ENCODE measurements at regions not wholly inside any gene's neighbourhood (a gene's known extent, or its start where the extent isn't known, plus 50 kb on each side); places are given as distances from the start of the nearest gene placed in this dataset.

DNA sequence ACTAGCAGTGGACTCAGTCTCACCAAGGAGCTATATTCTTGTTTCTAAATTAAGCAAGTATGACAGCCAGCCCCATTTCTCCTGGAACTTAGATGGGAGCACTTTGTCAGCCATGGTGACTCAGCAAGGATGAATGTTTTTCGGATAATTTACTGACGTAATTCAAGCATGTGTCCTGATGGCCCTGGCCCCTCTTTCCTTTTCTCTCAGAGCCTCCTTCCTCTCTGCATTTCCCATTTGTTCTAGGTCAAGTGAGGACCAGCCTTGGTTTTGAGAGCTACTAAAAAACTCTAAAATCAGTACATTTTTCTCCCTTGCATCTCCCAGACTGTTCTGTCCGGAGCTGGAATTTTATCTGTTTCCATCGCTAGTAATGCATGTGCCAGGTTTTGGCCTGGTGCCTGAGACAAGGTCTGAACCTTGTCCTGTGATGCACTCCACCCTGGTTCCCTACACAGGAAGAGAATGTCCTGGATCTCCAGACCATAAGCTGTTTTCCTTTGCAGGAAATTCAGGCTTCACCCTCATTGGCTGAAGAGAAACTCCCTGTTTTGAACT lies 256.6 kb upstream of the ROPN1 start:
- DNase-seq = no peak

DNA sequence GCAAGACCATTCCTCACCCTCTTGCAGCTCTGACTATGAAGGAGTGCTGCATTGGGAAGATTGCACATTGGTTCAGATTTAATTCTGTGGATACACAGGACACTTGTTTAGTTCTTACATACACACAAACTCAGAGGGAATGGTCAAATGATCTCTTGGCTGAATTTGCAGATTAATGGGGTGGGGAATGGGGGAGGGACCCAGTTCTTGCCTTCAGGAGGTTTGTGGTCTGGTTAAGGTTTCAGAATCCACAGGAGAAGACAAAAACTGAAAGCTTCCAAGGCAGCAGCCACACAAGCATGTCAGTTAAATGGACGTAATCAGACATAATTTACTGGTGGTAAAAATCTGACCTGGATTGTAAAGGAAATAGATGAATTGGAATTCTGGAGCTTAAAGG lies 257.1 kb upstream of the ROPN1 start:
- DNase-seq = no peak

DNA sequence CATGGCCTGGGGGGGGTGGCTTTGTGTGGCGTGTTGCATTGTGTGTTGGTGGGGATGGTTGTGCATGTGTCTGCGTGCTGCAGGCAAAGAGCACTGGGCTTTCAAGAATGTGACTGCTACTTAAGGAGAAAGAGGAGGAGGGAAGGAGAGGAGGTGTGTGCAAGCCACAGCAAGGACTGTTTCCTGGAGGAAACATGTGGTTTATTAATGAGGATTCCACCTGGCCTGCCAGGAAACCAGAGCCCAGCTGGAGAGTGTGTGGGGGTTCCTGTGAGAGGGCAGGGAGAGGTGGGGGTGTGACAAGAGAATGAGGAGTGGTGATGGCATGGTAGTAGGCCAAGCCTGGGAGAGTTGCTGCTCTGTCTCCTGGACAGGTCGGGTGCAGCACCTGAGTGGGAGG lies 258.1 kb upstream of the ROPN1 start:
- no peak for DNase-seq

DNA sequence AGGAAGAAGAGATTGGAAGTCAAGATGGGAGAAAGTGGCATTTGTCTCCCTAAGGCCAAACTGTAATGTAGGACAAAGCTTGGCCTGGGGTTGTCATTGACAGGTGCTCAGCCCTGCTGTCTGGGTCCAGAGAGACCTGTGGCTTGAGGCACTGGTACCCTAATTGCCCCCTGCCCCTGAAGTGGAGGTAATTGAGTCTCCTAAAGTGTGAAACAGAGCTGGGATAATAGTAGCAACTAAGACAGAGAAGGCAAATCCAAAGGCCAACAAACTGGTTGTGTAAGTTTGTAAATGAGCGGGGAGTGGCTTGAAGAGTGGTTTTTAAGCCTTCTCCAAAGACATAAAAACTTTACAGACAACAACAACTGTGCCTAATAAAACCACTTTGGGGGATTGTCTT lies 264.2 kb upstream of the ROPN1 start:
- no peak for DNase-seq

DNA sequence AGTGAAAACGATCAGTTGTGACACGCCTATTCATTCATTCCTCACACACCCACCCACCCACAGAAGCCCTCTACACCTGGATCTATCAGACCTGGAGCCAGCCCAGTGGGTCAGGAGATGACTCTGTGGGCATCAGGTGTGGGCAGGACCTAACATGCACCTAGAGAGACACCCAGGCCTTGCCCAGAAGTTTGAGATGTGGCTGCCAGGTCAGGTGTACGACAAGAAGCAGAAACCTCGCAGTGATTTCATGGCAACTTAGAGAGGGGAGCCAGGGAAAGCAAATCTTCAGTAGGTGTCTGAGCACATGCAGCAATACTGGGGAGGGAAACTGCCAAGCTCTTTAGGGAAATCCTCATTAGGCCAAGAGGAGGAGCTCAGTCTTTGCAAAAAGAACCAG lies 264.7 kb upstream of the ROPN1 start:
- no peak for DNase-seq

DNA sequence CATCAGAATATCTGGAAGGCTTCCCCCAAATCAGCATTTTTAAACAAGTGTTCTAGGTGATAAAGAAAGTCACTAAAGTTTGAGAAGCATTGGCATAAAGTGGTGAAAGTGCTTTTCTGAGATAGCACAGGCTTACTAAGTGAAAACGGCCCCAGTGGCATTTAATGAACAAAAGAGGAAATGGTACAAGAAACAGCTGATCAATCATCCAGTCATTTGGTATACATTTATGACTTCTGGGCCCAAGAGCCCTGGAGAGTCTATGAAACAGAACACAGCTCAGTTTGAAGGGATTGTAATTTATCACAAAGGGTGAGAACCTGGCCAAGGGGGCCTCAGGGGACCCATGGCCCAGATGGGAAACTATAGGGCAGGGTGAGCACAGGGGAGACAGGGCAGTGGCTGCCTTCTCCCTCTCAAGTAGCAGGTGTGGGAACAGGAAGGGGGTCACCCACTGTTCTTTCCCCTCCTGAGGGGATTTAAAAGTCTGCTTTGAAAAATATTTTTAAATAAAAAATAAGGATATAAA lies 265.5 kb upstream of the ROPN1 start:
- no peak for DNase-seq

DNA sequence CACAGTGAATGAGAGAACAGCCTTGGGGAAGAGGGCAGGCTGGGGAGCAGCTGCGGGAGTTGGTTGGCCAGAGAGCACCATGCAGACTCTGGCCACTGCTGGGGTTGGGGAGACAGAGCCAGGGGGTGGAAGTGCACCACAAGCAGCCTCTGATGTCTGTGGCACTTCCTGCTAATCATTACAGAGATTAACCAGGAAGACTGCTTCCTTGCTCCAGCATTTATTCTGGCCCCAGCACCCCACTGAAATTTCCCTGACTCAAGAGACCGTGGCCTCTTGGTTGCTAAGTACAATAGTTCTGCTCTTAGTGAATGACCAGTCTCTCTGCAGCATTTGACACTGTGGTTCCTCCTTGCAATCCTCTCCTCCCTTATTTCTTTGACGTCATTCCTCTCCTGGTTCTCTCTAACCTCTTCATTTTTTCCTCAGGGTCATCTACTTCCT lies 266.2 kb upstream of the ROPN1 start:
- no peak for DNase-seq

DNA sequence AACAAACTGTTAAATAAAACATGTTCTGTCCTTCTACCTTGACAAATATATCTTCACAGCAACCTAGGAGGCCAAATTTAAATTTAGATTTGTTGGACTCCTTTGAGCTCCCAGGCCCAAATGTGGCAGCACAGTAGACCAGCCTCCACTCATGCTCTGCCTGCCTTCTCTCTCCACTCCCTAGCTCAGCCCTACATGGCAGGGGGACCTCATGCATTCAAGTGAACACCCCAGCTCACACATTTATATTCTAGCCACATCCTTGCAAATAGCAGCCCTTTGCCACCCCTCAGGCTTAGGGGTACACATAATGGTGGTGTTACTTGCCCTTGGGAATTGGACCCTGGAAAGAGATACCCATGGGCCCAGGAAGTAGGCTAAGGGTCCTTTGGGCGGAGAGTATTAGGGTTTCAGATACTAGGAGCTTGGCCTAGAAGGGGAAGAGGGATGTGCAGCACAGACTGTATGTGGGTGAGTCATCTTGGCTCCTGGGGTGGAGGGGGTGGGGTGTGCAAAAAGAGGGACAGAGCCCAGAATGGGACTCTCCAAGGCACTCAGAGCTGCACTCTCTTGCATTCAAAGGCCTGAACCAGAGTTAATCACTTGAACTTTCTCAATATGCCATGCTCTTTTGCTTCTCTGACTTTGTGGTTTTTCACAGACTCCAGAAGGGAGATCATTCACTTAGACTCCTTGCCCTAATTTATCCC lies 268.4 kb upstream of the ROPN1 start:
- no peak for DNase-seq

DNA sequence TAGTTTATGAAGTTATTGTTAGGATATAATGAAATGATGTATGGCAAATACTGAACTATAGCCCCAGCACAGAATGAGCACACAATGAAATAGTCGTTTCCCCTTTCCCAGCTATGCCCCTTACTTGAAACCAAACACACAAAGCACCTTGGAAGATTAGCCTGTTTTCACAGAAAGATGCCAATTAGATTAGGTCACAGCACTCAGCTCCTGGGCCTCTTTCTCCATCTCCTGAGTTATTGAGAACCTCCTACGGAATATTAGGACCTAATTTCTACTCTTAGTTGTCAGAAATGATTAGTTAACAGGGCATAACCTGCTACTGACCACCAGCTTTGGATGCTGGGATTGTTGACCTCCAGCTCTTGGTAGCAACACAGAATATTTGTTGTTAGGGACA lies 269.4 kb upstream of the ROPN1 start:
- no peak for DNase-seq

DNA sequence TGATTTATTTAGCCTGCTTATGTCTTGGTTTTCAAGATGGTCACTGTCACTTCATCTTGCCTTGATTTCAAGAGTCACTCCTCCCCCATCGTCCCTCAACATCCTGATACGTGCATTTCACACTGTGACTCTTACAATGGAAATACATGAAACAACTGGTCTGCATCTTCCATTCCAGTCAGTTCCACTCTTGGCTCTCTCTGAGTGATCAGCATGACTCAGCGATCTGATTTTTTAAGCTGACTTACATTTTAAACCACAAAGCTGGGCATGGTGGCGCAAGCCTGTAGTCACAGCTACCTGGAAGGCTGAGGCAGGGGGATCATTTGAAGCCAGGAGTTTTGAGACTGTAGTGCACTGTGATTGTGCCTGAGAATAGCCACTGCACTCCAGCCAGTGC lies 271.2 kb upstream of the ROPN1 start:
- DNase-seq = no peak

DNA sequence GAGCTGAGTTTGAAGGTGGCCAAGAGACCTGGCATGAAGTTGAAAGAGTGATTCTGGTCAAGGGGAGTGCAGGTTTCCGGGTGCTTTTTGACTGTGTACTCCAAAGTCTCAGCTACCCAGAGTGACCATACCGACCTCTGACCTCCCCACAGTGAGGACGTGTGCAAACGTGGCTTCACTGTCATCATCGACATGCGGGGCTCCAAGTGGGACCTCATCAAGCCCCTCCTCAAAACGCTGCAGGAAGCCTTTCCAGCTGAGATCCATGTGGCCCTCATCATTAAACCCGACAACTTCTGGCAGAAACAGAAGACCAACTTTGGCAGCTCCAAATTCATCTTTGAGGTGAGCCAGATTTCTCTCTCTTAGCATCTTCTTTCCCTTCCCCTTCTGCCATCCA lies 272.4 kb upstream of the ROPN1 start:
- DNase-seq = no peak

DNA sequence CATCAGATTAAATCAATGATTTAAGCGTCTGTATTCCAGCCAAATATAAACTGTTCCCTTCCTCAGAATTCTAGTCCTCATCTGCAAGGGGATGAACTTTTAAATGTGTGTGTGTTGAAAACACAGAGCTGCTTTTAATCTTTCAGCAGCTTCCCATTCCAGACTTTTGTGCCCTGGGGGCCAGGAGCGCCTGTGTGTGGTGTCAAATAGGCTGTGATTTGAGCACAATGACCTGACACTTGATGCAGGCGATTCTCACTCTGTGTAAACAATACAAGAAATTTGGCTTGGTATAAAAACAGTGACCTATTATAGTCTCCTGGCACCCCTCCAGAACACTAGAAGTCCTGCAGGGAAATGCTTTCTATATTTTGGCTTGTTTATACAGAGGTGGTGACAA lies 274.6 kb upstream of the ROPN1 start:
- DNase-seq = no peak

DNA sequence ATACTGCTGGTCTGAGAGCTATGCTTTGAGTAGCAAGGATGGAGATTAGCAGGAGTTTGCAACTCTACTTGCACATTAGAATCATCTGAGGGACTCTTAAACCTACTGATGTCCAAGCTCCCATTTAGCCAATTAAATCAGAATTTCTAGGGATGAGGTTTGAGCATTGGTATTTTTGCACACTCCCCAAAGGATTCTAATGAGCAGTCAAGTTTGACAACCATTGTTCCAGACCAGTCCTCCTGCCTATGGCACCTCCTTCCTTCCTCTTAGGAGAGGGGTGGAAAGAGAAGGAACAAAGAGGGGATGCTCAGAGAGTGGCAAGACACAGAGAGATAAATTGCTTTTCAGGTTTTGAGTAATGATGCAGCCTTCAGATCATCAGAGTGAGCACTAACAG lies 275.5 kb upstream of the ROPN1 start:
- no peak for DNase-seq

DNA sequence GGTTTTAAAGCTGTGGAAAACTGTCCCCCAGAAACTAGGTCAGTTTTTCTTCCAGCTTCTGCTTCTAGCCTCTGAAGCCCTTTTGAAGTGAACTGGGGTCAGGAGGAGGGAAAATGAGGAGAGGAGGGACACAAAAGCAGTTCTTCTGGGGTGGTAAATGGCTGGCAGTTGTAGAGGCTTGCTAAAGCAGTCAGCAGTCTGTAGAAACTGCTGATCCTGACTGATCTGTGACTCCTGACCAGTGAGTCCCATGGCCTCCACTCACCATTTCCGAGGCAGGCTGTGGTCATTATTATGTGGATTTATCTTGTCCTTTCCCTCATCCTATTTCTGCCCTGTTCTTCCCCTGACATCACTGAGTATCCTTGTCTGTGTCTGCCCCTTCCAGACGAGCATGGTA lies 276.4 kb upstream of the ROPN1 start:
- no peak for DNase-seq

DNA sequence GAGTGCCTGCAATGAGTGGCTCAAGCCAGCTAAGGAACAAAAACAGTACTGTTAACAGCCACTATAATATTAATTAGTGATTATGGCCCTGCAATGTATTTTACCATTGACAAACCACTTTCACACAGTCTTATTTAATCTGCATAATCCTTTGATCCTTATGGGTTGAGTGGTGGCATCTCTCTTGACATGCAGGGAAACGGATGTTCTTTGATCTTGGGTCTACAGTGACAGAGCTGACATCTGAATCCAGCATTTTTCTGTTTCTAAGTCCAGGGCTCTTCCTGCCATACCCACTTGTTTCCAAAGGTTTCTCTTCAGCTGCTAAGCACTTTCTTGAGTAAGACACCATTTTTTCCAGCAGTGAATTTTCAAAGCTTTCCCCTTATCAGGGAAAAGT lies 277.7 kb upstream of the ROPN1 start:
- no peak for DNase-seq

DNA sequence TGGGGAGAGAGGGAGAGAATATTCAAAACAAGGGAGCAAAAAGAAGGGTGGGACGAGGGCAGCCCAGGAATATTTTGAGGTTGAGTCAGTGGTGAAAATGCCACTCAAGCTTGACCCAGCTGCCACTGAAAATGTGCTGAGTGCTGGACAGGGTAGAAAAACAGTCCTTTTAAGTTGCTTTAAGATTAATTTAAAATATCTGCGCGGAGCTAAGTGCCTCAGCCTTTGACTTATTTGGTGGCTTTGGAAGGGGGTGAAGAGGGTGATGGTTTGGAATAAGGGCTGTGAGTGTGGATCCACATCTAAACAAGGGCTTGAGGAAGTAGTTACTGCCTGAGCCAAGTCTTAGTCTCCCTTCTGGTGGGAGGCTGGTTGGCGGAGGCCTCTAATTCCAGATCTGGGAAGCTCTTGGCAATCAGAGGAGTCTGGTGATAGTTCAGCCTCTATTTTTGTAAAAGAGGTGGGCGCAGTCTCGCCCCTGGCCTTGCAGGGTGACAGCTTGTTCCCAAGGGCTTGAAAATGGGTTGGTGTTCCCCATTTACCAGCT lies 280.8 kb upstream of the ROPN1 start:
- DNase-seq = no peak

DNA sequence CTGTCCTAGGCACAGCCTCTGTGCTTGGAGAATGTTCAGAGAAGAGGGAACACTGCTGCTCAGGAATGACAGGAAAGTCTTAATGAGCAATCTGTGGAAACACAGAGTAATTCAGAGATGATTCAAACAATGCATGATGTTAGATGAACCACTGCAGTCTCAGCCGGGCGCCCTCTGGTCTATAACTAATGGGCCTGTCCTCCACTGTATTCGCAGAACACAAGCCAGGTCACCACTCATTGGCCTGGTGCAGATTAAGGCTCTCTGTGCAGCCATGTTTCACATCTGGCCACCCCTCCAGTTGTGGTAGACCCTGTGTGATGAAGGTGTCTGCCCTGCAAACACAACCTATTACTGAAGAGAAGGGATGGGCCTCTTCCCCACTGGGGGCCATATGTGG lies 281.7 kb upstream of the ROPN1 start:
- DNase-seq = no peak

DNA sequence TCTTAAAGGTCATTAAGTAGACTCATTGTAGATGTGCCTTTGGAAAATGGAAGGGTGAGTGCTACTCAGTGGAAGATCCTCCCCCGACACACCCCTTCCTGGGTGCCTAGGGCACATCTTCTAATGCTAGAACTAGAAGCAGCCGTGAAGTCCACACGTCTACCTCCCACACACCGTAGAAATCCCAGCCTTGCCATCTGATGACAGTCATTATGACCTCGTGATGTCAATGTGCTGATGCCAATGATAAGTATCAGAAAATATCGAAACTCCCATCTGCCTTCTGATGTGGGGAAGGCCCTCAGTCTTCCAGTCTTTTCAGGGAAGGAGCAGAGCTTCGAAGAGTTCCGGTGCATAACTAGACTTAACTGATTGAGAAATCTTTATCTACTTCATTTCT lies 282.1 kb upstream of the ROPN1 start:
- DNase-seq = no peak

DNA sequence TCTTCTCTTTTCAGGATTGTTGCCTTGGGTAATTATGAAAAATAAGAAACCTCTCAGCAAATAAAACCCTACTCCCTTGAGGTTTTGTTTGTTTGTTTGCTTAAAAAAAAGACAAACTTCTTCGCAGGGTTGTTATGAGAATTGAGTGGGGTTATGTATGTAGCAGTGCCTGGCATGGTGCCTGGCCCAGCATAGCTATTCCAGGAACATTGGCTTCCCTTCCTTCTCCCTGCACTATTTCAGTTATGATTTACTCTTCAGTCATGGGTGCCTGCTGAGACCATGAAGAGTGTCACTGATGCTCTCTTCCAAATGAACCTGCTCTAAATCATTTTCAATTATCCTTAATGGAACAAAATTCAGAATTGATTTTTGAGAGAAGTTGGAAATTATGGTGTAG lies 283.5 kb upstream of the ROPN1 start:
- DNase-seq = no peak

DNA sequence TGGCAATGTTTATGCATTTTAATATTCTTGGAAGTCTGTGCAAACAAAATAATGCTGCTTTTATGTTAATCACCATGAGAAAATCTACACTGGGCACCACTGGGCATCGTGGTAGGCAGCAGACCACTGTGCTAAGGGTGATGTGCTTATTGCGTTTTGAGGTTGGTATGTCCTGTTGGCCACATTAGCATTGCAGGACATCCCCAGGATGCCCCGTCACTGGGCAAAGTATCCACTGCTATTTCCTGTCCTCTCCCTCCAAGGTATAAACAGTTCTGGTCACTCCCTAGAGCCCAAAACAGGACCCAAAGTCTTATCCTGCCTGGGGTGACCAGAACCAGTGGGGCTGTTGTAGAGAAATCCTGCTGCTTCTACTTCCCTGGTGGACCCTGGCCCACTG lies 284.2 kb upstream of the ROPN1 start:
- no peak for DNase-seq

DNA sequence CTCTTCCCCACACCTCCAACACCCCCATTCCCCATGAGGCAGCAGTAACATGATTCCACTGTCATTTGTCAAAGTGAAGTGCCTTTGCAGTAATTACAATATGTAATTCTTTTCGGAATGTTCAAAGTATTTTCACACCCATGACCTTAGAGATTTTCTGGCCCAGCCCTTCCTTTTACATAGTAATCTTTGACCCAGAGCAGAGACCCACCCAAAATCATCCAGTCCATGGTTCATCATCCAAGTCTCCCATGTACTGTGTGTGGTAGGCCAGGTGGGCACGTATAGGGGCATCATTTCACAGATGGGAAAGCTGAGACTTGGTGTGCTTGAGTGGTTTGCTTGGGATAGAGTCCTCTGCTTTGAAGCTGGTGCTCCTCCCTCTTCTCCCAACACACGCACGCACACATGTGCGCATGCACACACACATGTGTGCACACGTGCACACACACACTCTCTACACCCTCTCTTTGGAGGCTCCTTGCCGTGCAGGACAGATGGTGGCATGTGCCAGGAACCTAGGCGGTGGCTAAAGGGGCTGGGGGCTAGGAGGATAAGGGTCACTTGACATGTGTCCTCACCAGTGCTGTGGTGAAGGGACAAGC lies 284.7 kb upstream of the ROPN1 start:
- no peak for DNase-seq

DNA sequence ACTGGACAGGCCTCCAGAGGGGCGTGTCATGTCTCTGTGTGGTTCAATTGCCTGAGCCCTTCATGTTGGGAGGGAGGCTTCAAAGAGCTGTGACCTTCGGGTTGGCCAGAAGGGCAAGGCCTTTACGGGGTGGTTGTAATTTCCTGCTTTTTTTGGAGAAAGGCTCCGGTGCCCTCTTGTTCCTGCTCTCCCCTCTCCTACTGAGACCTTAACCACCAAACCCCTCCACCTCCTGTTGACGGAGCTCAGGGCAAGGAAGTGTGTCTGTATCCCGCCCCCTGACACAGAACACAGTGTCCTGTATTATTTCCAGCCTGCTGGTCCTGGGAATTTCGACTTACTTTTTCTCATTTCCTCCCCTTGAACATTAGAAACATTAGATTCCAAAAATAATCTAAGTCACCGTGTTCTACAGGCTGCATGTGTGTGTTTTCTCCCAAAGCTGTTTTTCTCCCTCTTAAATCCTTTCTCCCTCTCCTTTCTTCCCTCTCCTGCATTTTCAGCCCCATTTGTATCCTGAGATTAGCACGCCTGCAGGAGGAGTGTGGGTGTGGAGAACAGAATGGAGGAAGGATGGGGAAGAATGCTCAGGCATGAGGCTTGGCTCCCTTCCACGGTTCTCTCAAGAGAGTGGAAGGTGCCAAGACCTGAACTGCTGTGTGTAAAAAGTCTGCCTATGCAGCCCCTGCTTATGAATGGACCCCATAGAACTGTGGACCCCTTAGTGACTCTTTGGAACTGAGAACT lies 285.4 kb upstream of the ROPN1 start:
- DNase-seq = no peak
